ENCODE measurements at regions not wholly inside any gene's neighbourhood (a gene's known extent, or its start where the extent isn't known, plus 50 kb on each side); places are given as distances from the start of the nearest gene placed in this dataset.

DNA sequence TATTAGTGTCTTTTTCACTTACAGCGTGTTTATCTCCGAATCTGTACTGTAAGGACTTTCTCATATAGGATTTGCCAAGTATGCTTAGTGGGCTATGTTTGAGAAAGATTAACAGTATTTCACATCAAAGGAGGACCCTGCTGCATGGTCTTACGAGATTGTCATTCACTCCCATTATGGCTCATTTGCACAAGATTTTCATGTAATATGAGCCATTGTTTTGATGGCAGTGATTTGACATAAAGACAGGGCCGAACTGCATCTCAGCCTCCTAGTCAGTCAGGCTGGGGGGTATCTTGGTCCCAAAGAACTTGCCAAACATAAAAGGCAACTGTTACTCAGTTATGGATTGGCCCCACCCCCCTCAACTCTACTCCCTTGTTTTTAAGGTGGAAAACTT, 205.9 kb downstream of the ZIC1 start:
- DNase-seq (ENCODE audit: low read depth), result no peak

DNA sequence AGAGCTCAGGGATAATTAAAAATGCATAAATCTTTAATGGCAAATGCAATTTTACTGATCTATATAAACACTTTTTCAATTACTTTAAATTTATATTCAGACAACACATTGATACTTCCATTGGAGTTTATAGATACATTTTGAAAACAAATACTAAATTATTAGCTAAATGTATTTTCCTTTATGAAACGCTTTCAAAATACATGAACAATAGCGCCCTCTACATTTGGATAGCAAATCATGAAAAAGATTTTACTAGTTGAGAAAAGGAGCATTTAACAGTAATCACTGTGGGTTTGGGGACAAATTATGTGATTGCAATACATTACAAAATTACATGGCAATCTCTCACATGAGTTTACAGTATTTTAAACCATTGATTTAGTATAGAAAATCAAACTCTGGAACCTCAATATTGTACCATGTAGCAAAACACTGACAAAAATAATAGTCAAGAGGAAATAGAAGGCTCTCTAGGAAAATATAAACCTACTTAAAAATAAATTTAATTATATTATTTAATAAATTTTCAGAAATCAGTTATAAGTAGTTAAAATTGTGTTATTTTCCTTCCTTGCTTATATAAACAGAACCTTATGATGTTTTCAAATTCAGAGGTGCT, 207.9 kb downstream of the ZIC1 start:
- DNase-seq (ENCODE audit: low read depth), result no peak
- no peak overlapping the region for H3K4me3 ChIP-seq (ENCODE audit: low read depth, low read length)
- TF ChIP-seq, protein P1, sequence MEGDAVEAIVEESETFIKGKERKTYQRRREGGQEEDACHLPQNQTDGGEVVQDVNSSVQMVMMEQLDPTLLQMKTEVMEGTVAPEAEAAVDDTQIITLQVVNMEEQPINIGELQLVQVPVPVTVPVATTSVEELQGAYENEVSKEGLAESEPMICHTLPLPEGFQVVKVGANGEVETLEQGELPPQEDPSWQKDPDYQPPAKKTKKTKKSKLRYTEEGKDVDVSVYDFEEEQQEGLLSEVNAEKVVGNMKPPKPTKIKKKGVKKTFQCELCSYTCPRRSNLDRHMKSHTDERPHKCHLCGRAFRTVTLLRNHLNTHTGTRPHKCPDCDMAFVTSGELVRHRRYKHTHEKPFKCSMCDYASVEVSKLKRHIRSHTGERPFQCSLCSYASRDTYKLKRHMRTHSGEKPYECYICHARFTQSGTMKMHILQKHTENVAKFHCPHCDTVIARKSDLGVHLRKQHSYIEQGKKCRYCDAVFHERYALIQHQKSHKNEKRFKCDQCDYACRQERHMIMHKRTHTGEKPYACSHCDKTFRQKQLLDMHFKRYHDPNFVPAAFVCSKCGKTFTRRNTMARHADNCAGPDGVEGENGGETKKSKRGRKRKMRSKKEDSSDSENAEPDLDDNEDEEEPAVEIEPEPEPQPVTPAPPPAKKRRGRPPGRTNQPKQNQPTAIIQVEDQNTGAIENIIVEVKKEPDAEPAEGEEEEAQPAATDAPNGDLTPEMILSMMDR (IDR thresholded peaks at IDR 0.05; ENCODE audit: low read depth, low read length, missing control alignments), result peak; percentile 29

More for the DNA sequence above, 205.9 kb downstream of the ZIC1 start:
- TF ChIP-seq, protein P1 (IDR thresholded peaks at IDR 0.05; ENCODE audit: low read depth, low read length, missing control alignments), result no peak
- H3K4me3 ChIP-seq (ENCODE audit: low read depth, low read length), result no peak overlapping the region

DNA sequence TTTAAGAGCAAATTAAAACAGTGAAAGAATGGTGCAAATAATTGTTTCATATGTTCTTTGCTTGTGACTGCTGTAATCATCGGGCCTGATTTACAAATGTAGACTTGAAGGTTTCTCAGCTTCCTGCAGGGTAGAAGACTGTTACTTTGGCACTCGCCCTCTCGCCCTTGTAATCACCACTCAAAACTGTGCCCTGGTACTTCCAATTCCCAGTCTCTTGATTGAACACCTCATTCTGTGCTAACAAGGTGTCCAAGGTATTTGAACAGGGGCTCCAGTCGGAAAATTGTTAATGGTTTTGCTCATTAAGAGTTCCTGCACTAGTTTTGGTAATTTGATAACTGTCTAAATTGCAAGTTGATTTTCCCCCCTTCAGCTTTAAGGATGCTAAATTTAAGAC, 209.5 kb downstream of the ZIC1 start:
- no peak for DNase-seq (ENCODE audit: low read depth)

DNA sequence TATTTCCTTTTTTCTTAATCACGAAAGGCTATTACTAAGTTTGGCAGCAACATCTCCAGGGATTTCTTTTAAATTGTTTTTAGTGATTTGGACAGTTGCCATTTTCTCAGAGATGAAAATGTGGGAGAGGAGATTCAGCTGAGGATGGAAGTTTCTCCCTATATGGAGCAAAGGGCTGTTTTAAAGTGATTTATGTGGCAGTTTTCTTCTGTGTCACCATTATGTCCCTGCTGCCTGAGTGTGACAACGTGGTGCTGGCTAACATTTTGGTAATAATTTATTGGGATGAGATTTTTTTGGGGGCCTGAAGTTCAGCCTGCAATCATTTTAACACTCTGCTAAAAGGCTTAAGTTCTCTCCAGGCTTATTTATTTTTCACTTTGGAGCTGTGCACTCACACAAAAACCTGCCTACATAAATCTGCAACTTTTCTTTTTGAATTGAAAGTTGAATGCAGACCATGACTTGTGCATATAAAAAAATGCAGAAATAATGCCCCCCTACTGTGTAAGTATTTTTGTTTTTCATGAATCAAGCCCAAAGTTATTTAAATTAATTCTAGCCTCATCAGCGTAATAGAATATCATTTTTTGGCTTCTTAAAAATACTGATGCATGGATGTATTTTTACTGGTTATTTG, 210.9 kb downstream of the ZIC1 start:
- H3K4me3 ChIP-seq (ENCODE audit: low read depth, low read length), result no peak overlapping the region
- no peak for DNase-seq (ENCODE audit: low read depth)
- TF ChIP-seq, protein P1 (IDR thresholded peaks at IDR 0.05; ENCODE audit: low read depth, low read length, missing control alignments), result no peak

More for the DNA sequence above, 209.5 kb downstream of the ZIC1 start:
- TF ChIP-seq, protein P1 (IDR thresholded peaks at IDR 0.05; ENCODE audit: low read depth, low read length, missing control alignments), result no peak
- H3K4me3 ChIP-seq (ENCODE audit: low read depth, low read length), result no peak overlapping the region

DNA sequence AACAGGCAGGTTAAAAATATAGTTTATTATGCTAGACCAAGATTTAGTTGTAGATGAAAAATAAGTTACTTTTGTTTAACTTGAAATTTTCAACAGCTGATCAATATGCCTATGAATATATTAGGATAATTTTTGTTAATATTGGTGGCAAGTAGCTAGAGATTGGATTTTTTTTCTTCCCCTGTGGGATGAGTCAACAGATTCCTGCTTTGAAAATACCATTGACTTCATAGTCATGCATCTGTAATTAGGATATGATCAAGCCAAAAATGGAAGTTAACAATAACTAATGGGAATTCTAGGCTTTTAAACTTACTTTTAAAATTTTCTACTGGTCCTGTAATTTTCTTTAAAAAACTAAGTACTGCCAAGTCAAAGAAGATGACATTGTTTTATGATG, 211.7 kb downstream of the ZIC1 start:
- no peak for DNase-seq (ENCODE audit: low read depth)
- TF ChIP-seq, protein P1 (IDR thresholded peaks at IDR 0.05; ENCODE audit: low read depth, low read length, missing control alignments), result no peak
- no peak overlapping the region for H3K4me3 ChIP-seq (ENCODE audit: low read depth, low read length)

DNA sequence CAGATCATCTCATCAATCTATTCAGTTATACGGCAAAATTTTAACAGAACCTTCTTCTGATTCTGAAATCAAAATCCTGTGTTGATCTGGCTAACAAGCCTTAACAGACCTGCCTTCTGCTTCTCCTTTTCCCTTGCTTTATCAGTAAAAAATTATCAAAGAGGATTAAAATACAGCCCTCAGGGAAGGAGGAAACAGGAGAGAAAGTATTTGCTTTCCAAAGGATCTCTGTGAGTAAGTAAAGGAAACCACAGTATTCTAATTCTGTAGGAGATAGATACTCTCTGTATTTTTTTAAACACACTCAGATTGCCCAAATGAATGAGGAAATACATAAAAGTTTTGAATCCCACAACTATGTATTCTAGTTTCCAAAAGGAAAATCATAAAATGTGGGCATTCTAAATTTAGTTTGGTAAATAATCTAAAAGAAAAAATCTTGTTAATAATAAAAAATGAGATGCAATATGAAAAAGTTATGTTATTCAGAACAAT, 221.8 kb downstream of the ZIC1 start:
- H3K4me3 ChIP-seq (ENCODE audit: low read depth, low read length), result no peak overlapping the region
- DNase-seq (ENCODE audit: low read depth), result no peak
- TF ChIP-seq, protein P1 (IDR thresholded peaks at IDR 0.05; ENCODE audit: low read depth, low read length, missing control alignments), result no peak

Data from GM12864 (cell line).